Fibroblast of lung (primary cell): ENCODE measurements at regions not wholly inside any gene's neighbourhood (a gene's known extent, or its start where the extent isn't known, plus 50 kb on each side); places are given as distances from the start of the nearest gene placed in this dataset.

Experiments used
- DNase-seq, 2 donors: peaks; one replicate each; pipeline versions ENCODE4 v3.0.0 to v3.0.0-alpha.2; 2010; ENCODE audit warnings: low read depth in 2 of 2
- H2AFZ ChIP-seq: 2 replicates; pipeline ENCODE4 v1.5.1; 2012; ENCODE audit warnings: low read length, control low read depth, inconsistent platforms
- H3K27ac ChIP-seq: 2 replicates; pipeline ENCODE4 v1.5.1; 2011; ENCODE audit warnings: low read length, control low read depth; ENCODE audit not compliant: insufficient read depth
- H3K27me3 ChIP-seq: 2 replicates; pipeline ENCODE4 v1.5.1; 2011; ENCODE audit warnings: mild to moderate bottlenecking, low read length; ENCODE audit not compliant: control insufficient read depth, insufficient read depth
- H3K36me3 ChIP-seq: 2 replicates; pipeline ENCODE4 v1.5.1; 2011; ENCODE audit warnings: low read length; ENCODE audit not compliant: control insufficient read depth, insufficient read depth
- H3K4me1 ChIP-seq: 2 replicates; pipeline ENCODE4 v1.5.1; 2011; ENCODE audit warnings: low read length; ENCODE audit not compliant: control insufficient read depth, insufficient read depth; ENCODE audit errors: extremely low read depth
- H3K4me2 ChIP-seq: 2 replicates; pipeline ENCODE4 v1.5.1; 2011; ENCODE audit warnings: low read length, control low read depth; ENCODE audit not compliant: insufficient read depth; ENCODE audit errors: extremely low read depth
- H3K4me3 ChIP-seq, 4 experiments: fragments of 200-600 bp in 1 of 4; sonication (generic) in 1 of 4; replicated peaks in 1 of 4; 2 replicates each; pipeline ENCODE4 v1.5.1; 2011 to 2016; ENCODE audit warnings: low read length in 4 of 4, low read depth in 3 of 4, mild to moderate bottlenecking in 3 of 4, control low read depth in 2 of 4, inconsistent platforms in 1 of 4, mixed read lengths in 1 of 4; ENCODE audit not compliant: insufficient read depth in 1 of 4; ENCODE audit errors: control extremely low read depth in 1 of 4
- H3K79me2 ChIP-seq: 2 replicates; pipeline ENCODE4 v1.5.1; 2012; ENCODE audit warnings: mild to moderate bottlenecking, low read length, inconsistent platforms; ENCODE audit not compliant: control insufficient read depth, insufficient read depth
- H3K9ac ChIP-seq: 2 replicates; pipeline ENCODE4 v1.5.1; 2011; ENCODE audit warnings: mild to moderate bottlenecking, low read length, control low read depth; ENCODE audit not compliant: insufficient read depth
- H3K9me3 ChIP-seq: 2 replicates; pipeline ENCODE4 v1.5.1; 2012; ENCODE audit warnings: low read depth, low read length; ENCODE audit not compliant: control insufficient read depth, insufficient read depth
- H4K20me1 ChIP-seq: 2 replicates; pipeline ENCODE4 v1.5.1; 2011; ENCODE audit warnings: low read length; ENCODE audit not compliant: control insufficient read depth, insufficient read depth; ENCODE audit errors: extremely low read depth
- EZH2 ChIP-seq: IDR thresholded peaks from 2 replicates; pipeline ENCODE4 v1.5.1; 2012; ENCODE audit warnings: low read length, control low read depth, mild to moderate bottlenecking; ENCODE audit errors: missing control alignments
- TF ChIP-seq, protein P1 (sequence below), 2 donors: IDR thresholded peaks in 1 of 2; conservative IDR thresholded peaks in 1 of 2; 1 replicate in 1 of 2; 2 replicates in 1 of 2; pipeline ENCODE4 v1.5.1; 2011 to 2012; ENCODE audit warnings: low read length in 2 of 2, control low read depth in 1 of 2, inconsistent platforms in 1 of 2, low read depth in 1 of 2, mild to moderate bottlenecking in 1 of 2

DNA sequence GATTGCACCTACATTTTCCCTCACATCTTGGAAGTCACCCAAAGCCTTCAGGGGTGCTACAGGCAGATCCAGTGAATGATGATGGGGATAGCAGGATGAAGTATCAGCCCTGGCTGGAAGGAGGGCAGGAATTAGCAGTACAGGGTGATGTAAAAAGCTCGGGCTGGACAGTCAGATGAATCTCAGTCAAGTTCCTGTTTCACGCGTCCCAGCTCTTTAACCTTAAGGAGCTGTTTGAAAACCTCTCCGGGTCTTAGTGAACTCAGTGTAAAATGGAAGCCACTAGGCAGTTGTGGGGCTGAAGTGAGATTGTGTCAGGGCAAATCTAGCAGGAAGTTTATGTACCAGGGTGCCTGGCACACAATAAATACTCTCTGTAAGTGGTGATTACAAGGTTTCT lies 166.4 kb upstream of the PROK2 start:
- H3K9ac ChIP-seq = no peak overlapping the region
- H3K79me2 ChIP-seq = no peaks in the 10 kb centered on the region
- no peak overlapping the region for H2AFZ ChIP-seq
- H3K4me1 ChIP-seq = peaks cover 2% of the 10 kb centered on the region
- no peaks in the 10 kb centered on the region for H3K9me3 ChIP-seq
- no peak for TF ChIP-seq EZH2
- TF ChIP-seq, protein P1, sequence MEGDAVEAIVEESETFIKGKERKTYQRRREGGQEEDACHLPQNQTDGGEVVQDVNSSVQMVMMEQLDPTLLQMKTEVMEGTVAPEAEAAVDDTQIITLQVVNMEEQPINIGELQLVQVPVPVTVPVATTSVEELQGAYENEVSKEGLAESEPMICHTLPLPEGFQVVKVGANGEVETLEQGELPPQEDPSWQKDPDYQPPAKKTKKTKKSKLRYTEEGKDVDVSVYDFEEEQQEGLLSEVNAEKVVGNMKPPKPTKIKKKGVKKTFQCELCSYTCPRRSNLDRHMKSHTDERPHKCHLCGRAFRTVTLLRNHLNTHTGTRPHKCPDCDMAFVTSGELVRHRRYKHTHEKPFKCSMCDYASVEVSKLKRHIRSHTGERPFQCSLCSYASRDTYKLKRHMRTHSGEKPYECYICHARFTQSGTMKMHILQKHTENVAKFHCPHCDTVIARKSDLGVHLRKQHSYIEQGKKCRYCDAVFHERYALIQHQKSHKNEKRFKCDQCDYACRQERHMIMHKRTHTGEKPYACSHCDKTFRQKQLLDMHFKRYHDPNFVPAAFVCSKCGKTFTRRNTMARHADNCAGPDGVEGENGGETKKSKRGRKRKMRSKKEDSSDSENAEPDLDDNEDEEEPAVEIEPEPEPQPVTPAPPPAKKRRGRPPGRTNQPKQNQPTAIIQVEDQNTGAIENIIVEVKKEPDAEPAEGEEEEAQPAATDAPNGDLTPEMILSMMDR (conservative IDR thresholded peaks at IDR 0.05 in 1 of 2, IDR thresholded peaks at IDR 0.05 in 1 of 2; ENCODE audit: low read depth in 1 of 2, low read length in 2 of 2) = no peak
- no peak overlapping the region for H3K27ac ChIP-seq
- no peaks in the 10 kb centered on the region for H4K20me1 ChIP-seq
- no peak for DNase-seq
- peaks cover 3% of the 10 kb centered on the region for H3K27me3 ChIP-seq
- H3K4me3 ChIP-seq = no peak overlapping the region
- no peaks in the 10 kb centered on the region for H3K36me3 ChIP-seq
- no peak overlapping the region for H3K4me2 ChIP-seq

DNA sequence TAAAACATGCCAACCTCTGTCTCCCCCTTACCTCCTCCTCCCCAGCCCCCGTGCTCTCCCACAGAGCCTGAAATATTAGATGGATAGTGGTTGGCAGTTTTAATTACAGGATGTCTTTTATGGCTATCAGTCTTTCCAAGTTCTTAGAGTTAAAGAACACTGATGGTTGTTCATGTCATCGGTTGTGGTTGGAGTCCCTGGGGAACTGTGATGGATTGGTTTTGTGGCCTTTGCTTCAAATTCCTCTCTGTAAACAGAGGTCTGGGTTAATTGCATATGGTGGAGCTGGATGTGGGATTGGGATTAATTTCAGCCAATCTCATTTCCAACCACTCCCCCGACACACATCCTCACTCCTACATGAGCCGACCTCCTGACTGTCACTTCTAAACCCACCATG lies 164.5 kb upstream of the PROK2 start:
- Histone ChIP-seq H3K27ac (no peak overlapping the region), H3K4me3 (no peak overlapping the region), H3K27me3 (peaks cover 3% of the 10 kb centered on the region), H3K4me1 (no peaks in the 10 kb centered on the region), H3K36me3 (no peaks in the 10 kb centered on the region), H3K79me2 (no peaks in the 10 kb centered on the region), H3K9me3 (no peaks in the 10 kb centered on the region), H3K9ac (no peak overlapping the region), H4K20me1 (no peaks in the 10 kb centered on the region), H3K4me2 (no peak overlapping the region), H2AFZ (no peak overlapping the region)
- TF ChIP-seq EZH2 = no peak
- DNase-seq = no peak

DNA sequence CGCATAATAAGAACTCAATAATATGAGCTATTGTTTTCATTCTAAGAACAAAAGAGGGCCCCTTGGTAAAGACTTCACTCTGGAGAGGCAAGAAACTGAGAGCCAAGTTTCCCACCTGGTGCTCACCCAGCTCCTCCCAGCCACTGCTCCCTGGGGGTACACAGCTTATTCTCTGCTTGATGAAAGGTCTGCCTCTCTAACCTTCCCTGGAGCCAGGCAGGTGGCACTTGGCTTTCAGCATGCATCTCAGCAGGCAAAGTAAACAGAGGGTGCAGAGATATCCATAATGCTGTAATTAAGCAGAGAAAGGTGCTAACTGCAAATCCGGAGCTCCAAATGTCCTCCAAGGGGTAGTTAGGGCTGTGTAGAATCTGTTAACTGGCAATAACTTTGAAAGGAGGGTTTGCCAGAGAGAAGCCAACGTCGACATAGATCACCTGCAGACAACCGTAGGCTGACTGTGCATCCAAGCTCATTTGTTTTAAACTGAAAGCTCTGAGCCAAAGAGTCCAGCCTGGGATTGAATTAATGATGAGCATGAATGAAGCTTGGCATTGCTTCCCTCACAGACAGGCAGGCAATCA lies 159.6 kb upstream of the PROK2 start:
- no peak for TF ChIP-seq EZH2
- TF ChIP-seq, protein P1 (conservative IDR thresholded peaks at IDR 0.05 in 1 of 2, IDR thresholded peaks at IDR 0.05 in 1 of 2; ENCODE audit: low read depth in 1 of 2, low read length in 2 of 2) = no peak
- Histone ChIP-seq H3K9me3 (no peaks in the 10 kb centered on the region), H3K9ac (no peak overlapping the region)

More for the DNA sequence above, 159.6 kb upstream of the PROK2 start:
- H3K4me1 ChIP-seq = no peaks in the 10 kb centered on the region
- no peak overlapping the region for H3K4me3 ChIP-seq
- no peaks in the 10 kb centered on the region for H3K79me2 ChIP-seq
- H3K4me2 ChIP-seq = no peak overlapping the region
- no peaks in the 10 kb centered on the region for H4K20me1 ChIP-seq
- no peaks in the 10 kb centered on the region for H3K36me3 ChIP-seq
- H2AFZ ChIP-seq = no peak overlapping the region
- DNase-seq = no peak
- no peaks in the 10 kb centered on the region for H3K27me3 ChIP-seq
- H3K27ac ChIP-seq = no peak overlapping the region
